A549 (cell line): ENCODE measurements at regions not wholly inside any gene's neighbourhood (a gene's known extent, or its start where the extent isn't known, plus 50 kb on each side); places are given as distances from the start of the nearest gene placed in this dataset.

Experiments
- ATAC-seq, 2 experiments: fragments of 200-7000 bp in 1 of 2; fragments of >200 bp in 1 of 2; cut with Nextera tagmentation in 1 of 2; cut with Tn5 transposase in 1 of 2; 3 replicates each; pipeline versions ENCODE4 v1.8.0 to v1.9.1; 2018 to 2020; ENCODE audit warnings: mild to moderate bottlenecking in 1 of 2, moderate library complexity in 1 of 2
- CTCF ChIA-PET: fragments of 300-600 bp; sonication (Branson Sonifier 250); formaldehyde crosslinking; extraction: SDS; loops from one replicate; lab custom pipeline; 2021; ENCODE audit warnings: antibody characterized with exemption, inconsistent platforms; lab: Yijun Ruan, JAX
- POLR2A ChIA-PET: fragments of 350-600 bp; formaldehyde crosslinking; extraction: SDS; loops from one replicate; lab custom pipeline; 2021; ENCODE audit warnings: antibody characterized with exemption, inconsistent platforms; lab: Yijun Ruan, JAX
- DNase-seq, 2 experiments: peaks; one replicate each; pipeline versions ENCODE4 v3.0.0 to v3.0.0-alpha.2; 2011 to 2016; ENCODE audit warnings: low read depth in 1 of 2, low spot score in 1 of 2
- FAIRE-seq: peaks from 2 replicates; lab custom pipeline; 2011; peaks lifted over from hg19 to GRCh38; lab: Jason Lieb, UNC
- H3K27ac ChIP-seq, 2 experiments: fragments of >200 bp; sonication (Bioruptor Twin); formaldehyde crosslinking; 3 replicates each; pipeline ENCODE4 v1.5.1; 2016 to 2017
- H3K4me1 ChIP-seq: fragments of >200 bp; sonication (Bioruptor Twin); formaldehyde crosslinking; 3 replicates; pipeline ENCODE4 v1.6.1; 2016
- H3K4me2 ChIP-seq: fragments of >200 bp; sonication (Bioruptor Twin); formaldehyde crosslinking; 3 replicates; pipeline ENCODE4 v1.6.1; 2016
- H3K4me3 ChIP-seq: fragments of >200 bp; sonication (Bioruptor Twin); formaldehyde crosslinking; 3 replicates; pipeline ENCODE4 v1.5.1; 2016
- H3K9me3 ChIP-seq: fragments of >200 bp; sonication (Bioruptor Twin); formaldehyde crosslinking; 3 replicates; pipeline ENCODE4 v1.6.1; 2016
- CBX2 ChIP-seq: fragments of 200-600 bp; sonication (generic); IDR thresholded peaks from 2 replicates; pipeline ENCODE4 v1.6.1; 2016; ENCODE audit warnings: low read depth, mild to moderate bottlenecking, borderline replicate concordance
- CBX8 ChIP-seq: fragments of 200-600 bp; sonication (generic); IDR thresholded peaks from 2 replicates; pipeline ENCODE4 v1.6.1; 2016
- CEBPB ChIP-seq, 2 experiments: fragments of >200 bp in 1 of 2; sonication (Bioruptor Twin) in 1 of 2; formaldehyde crosslinking in 1 of 2; IDR thresholded peaks; 2 replicates each; pipeline ENCODE4 v1.6.1; 2012 to 2016
- CHD2 ChIP-seq: fragments of 150-350 bp; IDR thresholded peaks from 2 replicates; pipeline ENCODE4 v1.6.1; 2014; ENCODE audit warnings: low read length; ENCODE audit not compliant: partially characterized antibody
- EHF ChIP-seq: fragments of 250-450 bp; sonication (Bioruptor Pico); IDR thresholded peaks from 2 replicates; pipeline ENCODE4 v1.5.0; 2020; ENCODE audit warnings: mild to moderate bottlenecking
- EHMT2 ChIP-seq: fragments of 200-600 bp; sonication (generic); IDR thresholded peaks from 2 replicates; pipeline ENCODE4 v1.6.1; 2016; ENCODE audit warnings: antibody characterized with exemption, low read depth, mild to moderate bottlenecking, moderate library complexity
- EP300 ChIP-seq, 2 experiments: fragments of >200 bp; sonication (Bioruptor Twin); formaldehyde crosslinking; IDR thresholded peaks; 2 replicates in 1 of 2; 3 replicates in 1 of 2; pipeline ENCODE4 v1.6.1; 2016 to 2017
- ESRRA ChIP-seq: fragments of 150-350 bp; IDR thresholded peaks from 2 replicates; pipeline ENCODE4 v1.6.1; 2014; ENCODE audit warnings: mild to moderate bottlenecking, low read length, borderline replicate concordance
- FOSB ChIP-seq: fragments of 250-450 bp; sonication (Bioruptor Pico); IDR thresholded peaks from 2 replicates; pipeline ENCODE4 v1.5.0; 2020; ENCODE audit warnings: mild to moderate bottlenecking, moderate library complexity
- FOXS1 ChIP-seq: fragments of 250-450 bp; sonication (Bioruptor Pico); IDR thresholded peaks from 2 replicates; pipeline ENCODE4 v1.5.0; 2020; ENCODE audit warnings: mild to moderate bottlenecking, moderate library complexity
- HEYL ChIP-seq: fragments of 250-450 bp; sonication (Bioruptor Pico); IDR thresholded peaks from 2 replicates; pipeline ENCODE4 v1.8.0; 2021; ENCODE audit warnings: mild to moderate bottlenecking, moderate library complexity
- HOXB13 ChIP-seq: fragments of 250-450 bp; sonication (Bioruptor Pico); IDR thresholded peaks from 2 replicates; pipeline ENCODE4 v1.5.0; 2020; ENCODE audit warnings: low read depth, mild to moderate bottlenecking, moderate library complexity
- HOXB5 ChIP-seq: fragments of 250-450 bp; sonication (Bioruptor Pico); IDR thresholded peaks from 2 replicates; pipeline ENCODE4 v1.5.0; 2020; ENCODE audit warnings: mild to moderate bottlenecking, moderate library complexity
- JUN ChIP-seq, 2 experiments: fragments of >200 bp; sonication (Bioruptor Twin); formaldehyde crosslinking; IDR thresholded peaks; 2 replicates in 1 of 2; 3 replicates in 1 of 2; pipeline ENCODE4 v1.6.1; 2016 to 2017
- JUNB ChIP-seq: fragments of >200 bp; sonication (Bioruptor Twin); formaldehyde crosslinking; IDR thresholded peaks from 2 replicates; pipeline ENCODE4 v1.6.1; 2016
- MAZ ChIP-seq: fragments of 150-350 bp; IDR thresholded peaks from 2 replicates; pipeline ENCODE4 v1.6.1; 2014; ENCODE audit warnings: antibody characterized with exemption, low read depth, low read length, borderline replicate concordance
- NFE2L2 ChIP-seq: fragments of 150-350 bp; conservative IDR thresholded peaks from 2 replicates; pipeline ENCODE4 v1.6.1; 2014; ENCODE audit warnings: low read length
- PHF8 ChIP-seq: fragments of 200-600 bp; sonication (generic); IDR thresholded peaks from 2 replicates; pipeline ENCODE4 v1.6.1; 2016; ENCODE audit warnings: low read depth, mild to moderate bottlenecking, antibody characterized with exemption, moderate library complexity, borderline replicate concordance
- POLR2AphosphoS2 ChIP-seq: conservative IDR thresholded peaks from 2 replicates; pipeline ENCODE4 v1.6.1; 2012; ENCODE audit warnings: low read length, improper control_type of control experiment, inconsistent platforms
- RCOR1 ChIP-seq: fragments of 150-350 bp; IDR thresholded peaks from 2 replicates; pipeline ENCODE4 v1.6.1; 2014; ENCODE audit warnings: antibody characterized with exemption, low read length, low read depth
- RFX5 ChIP-seq: fragments of 450-650 bp; IDR thresholded peaks from 2 replicates; pipeline ENCODE4 v1.7.1; 2014; ENCODE audit warnings: antibody characterized with exemption, mild to moderate bottlenecking, moderate library complexity
- SMC3 ChIP-seq: fragments of >200 bp; sonication (Bioruptor Twin); formaldehyde crosslinking; IDR thresholded peaks from 3 replicates; pipeline ENCODE4 v1.6.1; 2018; ENCODE audit warnings: inconsistent platforms
- TFCP2L1 ChIP-seq: fragments of 250-450 bp; sonication (Bioruptor Pico); IDR thresholded peaks from 2 replicates; pipeline ENCODE4 v1.5.0; 2021; ENCODE audit warnings: mild to moderate bottlenecking
- TP53 ChIP-seq: fragments of 250-450 bp; sonication (Bioruptor Pico); IDR thresholded peaks from 2 replicates; pipeline ENCODE4 v1.5.0; 2021; ENCODE audit warnings: mild to moderate bottlenecking, moderate library complexity
- ZC3H11A ChIP-seq: fragments of 450-650 bp; IDR thresholded peaks from 2 replicates; pipeline ENCODE4 v1.6.1; 2014; ENCODE audit warnings: antibody characterized with exemption, mild to moderate bottlenecking
- ZNF302 ChIP-seq: fragments of 250-450 bp; sonication (Bioruptor Pico); IDR thresholded peaks from 2 replicates; pipeline ENCODE4 v1.9.0; 2021; ENCODE audit warnings: inconsistent platforms, mild to moderate bottlenecking, moderate library complexity
- ZSCAN20 ChIP-seq: fragments of 250-450 bp; sonication (Bioruptor Pico); IDR thresholded peaks from 2 replicates; pipeline ENCODE4 v1.8.0; 2022; ENCODE audit warnings: mild to moderate bottlenecking, moderate library complexity
- WGBS: methylation state at CpG from one replicate; pipeline ENCODE4 v1.1.6; 2017; ENCODE audit errors: missing lambda C conversion rate; 5-methylcytosine and 5-hydroxymethylcytosine counted together
- TF ChIP-seq, protein P1 (sequence below): fragments of 250-450 bp; sonication (Bioruptor Pico); IDR thresholded peaks from 2 replicates; pipeline ENCODE4 v1.5.0; 2021; ENCODE audit warnings: mild to moderate bottlenecking, moderate library complexity, borderline replicate concordance
- TF ChIP-seq, protein P2 (sequence below): IDR thresholded peaks from 2 replicates; pipeline ENCODE4 v1.6.1; 2012
- TF ChIP-seq, protein P3 (sequence below): fragments of >200 bp; sonication (Bioruptor Twin); formaldehyde crosslinking; IDR thresholded peaks from 3 replicates; pipeline ENCODE4 v1.5.1; 2016
- TF ChIP-seq, protein P4 (sequence below): IDR thresholded peaks from 2 replicates; pipeline ENCODE4 v1.6.1; 2012

DNA sequence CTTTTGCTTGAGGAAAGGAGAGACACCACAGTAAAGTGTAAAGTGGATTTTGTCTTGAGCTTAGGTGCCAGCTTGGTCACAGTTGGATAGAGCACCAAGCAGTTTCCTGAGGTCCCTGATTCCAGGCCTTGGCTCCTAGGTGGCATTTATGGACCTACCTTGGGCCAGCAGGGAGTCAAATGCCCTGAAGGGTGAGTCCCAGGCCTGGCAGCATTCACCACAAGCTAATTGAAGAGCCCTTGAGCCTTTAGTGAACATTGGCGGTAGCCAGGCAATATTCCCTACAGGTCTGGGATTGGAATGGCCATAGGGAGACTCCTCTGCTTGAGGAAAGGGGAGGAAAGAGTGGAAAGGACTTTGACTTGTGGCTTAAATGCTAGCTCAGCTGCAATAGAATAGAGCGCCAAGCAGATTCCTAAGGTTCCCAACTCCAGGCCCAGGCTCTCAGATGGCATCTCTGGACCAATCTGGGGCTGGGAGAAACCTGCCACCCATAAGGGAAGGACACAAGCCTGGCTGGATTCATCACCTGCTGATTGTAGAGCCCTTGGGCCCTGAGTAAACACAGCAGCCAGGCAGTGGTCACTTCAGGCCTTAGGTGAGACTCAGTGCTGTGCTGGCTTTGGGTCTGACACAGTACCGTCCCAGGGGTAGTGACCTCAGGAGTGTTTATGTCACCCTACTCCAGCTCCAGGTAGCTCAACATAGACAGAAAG lies 137.5 kb upstream of the OTOS start:
- peaks cover 5% of the 10 kb centered on the region; the same call in 1 of the 3 replicates for H3K4me1 ChIP-seq
- POLR2A ChIA-PET, result no interaction called here
- H3K4me2 ChIP-seq, result no peak overlapping the region
- peaks cover 16% of the 10 kb centered on the region for H3K9me3 ChIP-seq
- WGBS, result 83% methylated on average over 3 of the region's 3 CpGs
- H3K27ac ChIP-seq, result 0 out of 6 replicates have a peak overlapping the region, but pooled peaks of 1 of the 2 experiments have one; percentile 26
- CTCF ChIA-PET, result interaction anchor here (2.1 to 2.8 kb wide), 2 partner anchors 9 to 45 kb away, joined by 5 to 10 read pairs; no protein-coding TSS in a partner anchor
- no peak overlapping the region for H3K4me3 ChIP-seq
- TF ChIP-seq TP53 (CRISPR knock-in tag) (no peak), TFCP2L1 (CRISPR knock-in tag) (no peak), CBX8 (no peak), JUN (IDR thresholded peaks at IDR 0.05) (no peak), HOXB5 (no peak), SMC3 (no peak), RCOR1 (no peak), POLR2AphosphoS2 (no peak), HOXB13 (CRISPR knock-in tag) (no peak), FOSB (CRISPR knock-in tag) (no peak), FOXS1 (CRISPR knock-in tag) (no peak), NFE2L2 (no peak), EHF (CRISPR knock-in tag) (no peak), CHD2 (no peak), CBX2 (no peak), JUNB (no peak)
- TF ChIP-seq, protein P1, sequence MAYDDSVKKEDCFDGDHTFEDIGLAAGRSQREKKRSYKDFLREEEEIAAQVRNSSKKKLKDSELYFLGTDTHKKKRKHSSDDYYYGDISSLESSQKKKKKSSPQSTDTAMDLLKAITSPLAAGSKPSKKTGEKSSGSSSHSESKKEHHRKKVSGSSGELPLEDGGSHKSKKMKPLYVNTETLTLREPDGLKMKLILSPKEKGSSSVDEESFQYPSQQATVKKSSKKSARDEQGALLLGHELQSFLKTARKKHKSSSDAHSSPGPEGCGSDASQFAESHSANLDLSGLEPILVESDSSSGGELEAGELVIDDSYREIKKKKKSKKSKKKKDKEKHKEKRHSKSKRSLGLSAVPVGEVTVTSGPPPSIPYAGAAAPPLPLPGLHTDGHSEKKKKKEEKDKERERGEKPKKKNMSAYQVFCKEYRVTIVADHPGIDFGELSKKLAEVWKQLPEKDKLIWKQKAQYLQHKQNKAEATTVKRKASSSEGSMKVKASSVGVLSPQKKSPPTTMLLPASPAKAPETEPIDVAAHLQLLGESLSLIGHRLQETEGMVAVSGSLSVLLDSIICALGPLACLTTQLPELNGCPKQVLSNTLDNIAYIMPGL, result no peak
- no peak for ATAC-seq
- no peak for FAIRE-seq
- DNase-seq, result no peak

DNA sequence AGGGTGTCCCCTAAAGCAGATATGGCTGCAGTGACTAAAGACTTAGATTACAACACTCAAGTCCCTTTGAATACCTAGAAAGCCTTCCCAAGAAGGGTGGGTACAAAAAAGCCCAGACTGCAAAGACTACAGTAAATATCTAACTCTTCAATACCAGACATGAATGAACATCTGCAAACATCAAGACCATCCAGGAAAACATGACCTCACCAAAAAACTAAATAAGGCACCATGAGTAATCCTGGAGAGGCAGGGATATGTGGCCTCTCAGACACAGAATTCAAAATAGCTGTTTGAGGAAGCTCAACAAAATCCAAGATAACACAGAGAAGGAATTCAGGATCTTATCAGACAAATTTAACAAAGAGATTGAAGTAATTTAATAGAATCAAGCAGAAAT lies 138.2 kb upstream of the OTOS start:
- CTCF ChIA-PET, result interaction anchor here (1.3 to 2.8 kb wide), 3 partner anchors 9 to 46 kb away, joined by 4 to 10 read pairs (median 5); no protein-coding TSS in a partner anchor
- POLR2A ChIA-PET, result no interaction called here

DNA sequence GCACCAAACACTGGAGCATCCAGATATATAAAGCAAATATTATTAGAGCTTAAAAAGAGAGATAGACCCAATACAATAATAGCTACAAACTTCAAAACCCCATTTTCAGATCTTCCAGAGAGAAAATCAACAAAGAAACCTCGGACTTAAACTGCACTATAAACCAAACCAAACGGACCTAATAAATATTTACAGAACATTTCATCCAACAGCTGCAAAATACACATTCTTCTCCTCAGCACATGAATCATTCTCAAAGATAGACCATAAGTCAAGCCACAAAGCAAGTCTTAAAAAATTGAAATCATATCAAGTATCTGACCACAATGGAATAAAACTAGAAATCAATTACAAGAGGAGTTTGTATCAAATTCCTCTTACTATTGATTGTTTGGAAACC lies 140.2 kb upstream of the OTOS start:
- 4% methylated on average over 2 of the region's 2 CpGs for WGBS
- POLR2A ChIA-PET, result no interaction called here
- TF ChIP-seq RFX5, result no peak
- TF ChIP-seq EHMT2, result no peak
- TF ChIP-seq ZSCAN20 (CRISPR knock-in tag), result no peak
- TF ChIP-seq ZNF302 (CRISPR knock-in tag), result no peak
- TF ChIP-seq, protein P2, sequence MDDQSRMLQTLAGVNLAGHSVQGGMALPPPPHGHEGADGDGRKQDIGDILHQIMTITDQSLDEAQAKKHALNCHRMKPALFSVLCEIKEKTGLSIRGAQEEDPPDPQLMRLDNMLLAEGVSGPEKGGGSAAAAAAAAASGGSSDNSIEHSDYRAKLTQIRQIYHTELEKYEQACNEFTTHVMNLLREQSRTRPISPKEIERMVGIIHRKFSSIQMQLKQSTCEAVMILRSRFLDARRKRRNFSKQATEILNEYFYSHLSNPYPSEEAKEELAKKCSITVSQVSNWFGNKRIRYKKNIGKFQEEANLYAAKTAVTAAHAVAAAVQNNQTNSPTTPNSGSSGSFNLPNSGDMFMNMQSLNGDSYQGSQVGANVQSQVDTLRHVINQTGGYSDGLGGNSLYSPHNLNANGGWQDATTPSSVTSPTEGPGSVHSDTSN, result no peak
- TF ChIP-seq PHF8, result no peak
- no peak for TF ChIP-seq ZC3H11A
- no peak for TF ChIP-seq CEBPB (IDR thresholded peaks at IDR 0.05)
- no peak for TF ChIP-seq FOSB (CRISPR knock-in tag)
- TF ChIP-seq, protein P3, sequence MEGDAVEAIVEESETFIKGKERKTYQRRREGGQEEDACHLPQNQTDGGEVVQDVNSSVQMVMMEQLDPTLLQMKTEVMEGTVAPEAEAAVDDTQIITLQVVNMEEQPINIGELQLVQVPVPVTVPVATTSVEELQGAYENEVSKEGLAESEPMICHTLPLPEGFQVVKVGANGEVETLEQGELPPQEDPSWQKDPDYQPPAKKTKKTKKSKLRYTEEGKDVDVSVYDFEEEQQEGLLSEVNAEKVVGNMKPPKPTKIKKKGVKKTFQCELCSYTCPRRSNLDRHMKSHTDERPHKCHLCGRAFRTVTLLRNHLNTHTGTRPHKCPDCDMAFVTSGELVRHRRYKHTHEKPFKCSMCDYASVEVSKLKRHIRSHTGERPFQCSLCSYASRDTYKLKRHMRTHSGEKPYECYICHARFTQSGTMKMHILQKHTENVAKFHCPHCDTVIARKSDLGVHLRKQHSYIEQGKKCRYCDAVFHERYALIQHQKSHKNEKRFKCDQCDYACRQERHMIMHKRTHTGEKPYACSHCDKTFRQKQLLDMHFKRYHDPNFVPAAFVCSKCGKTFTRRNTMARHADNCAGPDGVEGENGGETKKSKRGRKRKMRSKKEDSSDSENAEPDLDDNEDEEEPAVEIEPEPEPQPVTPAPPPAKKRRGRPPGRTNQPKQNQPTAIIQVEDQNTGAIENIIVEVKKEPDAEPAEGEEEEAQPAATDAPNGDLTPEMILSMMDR, result no peak
- TF ChIP-seq MAZ, result no peak
- TF ChIP-seq EP300 (IDR thresholded peaks at IDR 0.05), result no peak
- TF ChIP-seq CBX8, result no peak
- TF ChIP-seq SMC3, result no peak

More for the DNA sequence above, 138.2 kb upstream of the OTOS start:
- Histone ChIP-seq H3K27ac (no peak overlapping the region), H3K4me3 (no peak overlapping the region), H3K9me3 (peaks cover 9% of the 10 kb centered on the region), H3K4me2 (no peak overlapping the region), H3K4me1 (peaks cover 5% of the 10 kb centered on the region; the same call in 1 of the 3 replicates)
- DNase-seq, result peak in 1 of 2 experiments; percentile 34
- ATAC-seq, result peak; percentile 30 to 66; a peak in 3 of 6 replicates
- TF ChIP-seq HEYL (CRISPR knock-in tag) (no peak), TFCP2L1 (CRISPR knock-in tag) (no peak), ESRRA (no peak)
- TF ChIP-seq, protein P4, sequence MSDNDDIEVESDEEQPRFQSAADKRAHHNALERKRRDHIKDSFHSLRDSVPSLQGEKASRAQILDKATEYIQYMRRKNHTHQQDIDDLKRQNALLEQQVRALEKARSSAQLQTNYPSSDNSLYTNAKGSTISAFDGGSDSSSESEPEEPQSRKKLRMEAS, result no peak
- FAIRE-seq, result no peak

More for the DNA sequence above, 140.2 kb upstream of the OTOS start:
- CTCF ChIA-PET, result no interaction called here
- Histone ChIP-seq H3K4me3 (no peak overlapping the region), H3K4me1 (peaks cover 5% of the 10 kb centered on the region; the same call in 1 of the 3 replicates), H3K9me3 (peaks cover 3% of the 10 kb centered on the region; the same call in 2 of the 3 replicates), H3K27ac (no peak overlapping the region), H3K4me2 (no peak overlapping the region)
- FAIRE-seq (no peak), ATAC-seq (no peak), DNase-seq (no peak)
